MCF 10A (cell line): ENCODE measurements at regions not wholly inside any gene's neighbourhood (a gene's known extent, or its start where the extent isn't known, plus 50 kb on each side); places are given as distances from the start of the nearest gene placed in this dataset.

Experiments
- BruUV-seq: library from RNA; stranded (reverse); fragments of 400-500 nt; replicated peaks from 2 replicates; lab custom pipeline; 2021; lab: Mats Ljungman, UMichigan
- CTCF ChIA-PET: fragments of 300-600 bp; sonication (Branson Sonifier 250); formaldehyde crosslinking; extraction: SDS; loops from one replicate; lab custom pipeline; 2021; ENCODE audit warnings: antibody characterized with exemption, inconsistent platforms; lab: Yijun Ruan, JAX
- POLR2A ChIA-PET: fragments of 300-600, 350-650 bp; sonication (Branson Sonifier 250); formaldehyde crosslinking; extraction: SDS; loops from one replicate; lab custom pipeline; 2020; ENCODE audit warnings: antibody characterized with exemption, inconsistent platforms; lab: Yijun Ruan, JAX
- DNase-seq: peaks from one replicate; pipeline ENCODE4 v3.0.0-alpha.2; 2018; ENCODE audit not compliant: unreplicated experiment
- H3K27ac Mint-ChIP-seq: one replicate; pipeline ENCODE4 v1.8.0; 2022; ENCODE audit warnings: mild to moderate bottlenecking, low read depth, mixed read lengths; ENCODE audit not compliant: unreplicated experiment
- H3K27me3 Mint-ChIP-seq: one replicate; pipeline ENCODE4 v1.8.0; 2022; ENCODE audit warnings: mixed read lengths; ENCODE audit not compliant: insufficient read depth, unreplicated experiment
- H3K36me3 Mint-ChIP-seq: one replicate; pipeline ENCODE4 v1.8.0; 2022; ENCODE audit warnings: mild to moderate bottlenecking, moderate library complexity, mixed read lengths; ENCODE audit not compliant: insufficient read depth, unreplicated experiment
- H3K4me1 Mint-ChIP-seq: one replicate; pipeline ENCODE4 v1.8.0; 2022; ENCODE audit warnings: mixed read lengths; ENCODE audit not compliant: insufficient read depth, unreplicated experiment
- H3K4me3 Mint-ChIP-seq: one replicate; pipeline ENCODE4 v1.8.0; 2022; ENCODE audit warnings: mild to moderate bottlenecking, moderate library complexity, mixed read lengths; ENCODE audit not compliant: unreplicated experiment
- H3K9me3 Mint-ChIP-seq: one replicate; pipeline ENCODE4 v1.8.0; 2022; ENCODE audit warnings: mixed read lengths; ENCODE audit not compliant: unreplicated experiment
- intact Hi-C: fragments of 100-400 bp; cut with micrococcal nuclease; formaldehyde crosslinking; loops from 2 replicates; pipeline ENCODE4 v1.14.1; 2022
- TF ChIP-seq, protein P1 (sequence below): fragments of 200-600 bp; IDR thresholded peaks from one replicate; pipeline ENCODE4 v1.8.0; 2022; ENCODE audit warnings: antibody characterized with exemption, mild to moderate bottlenecking; ENCODE audit not compliant: unreplicated experiment

DNA sequence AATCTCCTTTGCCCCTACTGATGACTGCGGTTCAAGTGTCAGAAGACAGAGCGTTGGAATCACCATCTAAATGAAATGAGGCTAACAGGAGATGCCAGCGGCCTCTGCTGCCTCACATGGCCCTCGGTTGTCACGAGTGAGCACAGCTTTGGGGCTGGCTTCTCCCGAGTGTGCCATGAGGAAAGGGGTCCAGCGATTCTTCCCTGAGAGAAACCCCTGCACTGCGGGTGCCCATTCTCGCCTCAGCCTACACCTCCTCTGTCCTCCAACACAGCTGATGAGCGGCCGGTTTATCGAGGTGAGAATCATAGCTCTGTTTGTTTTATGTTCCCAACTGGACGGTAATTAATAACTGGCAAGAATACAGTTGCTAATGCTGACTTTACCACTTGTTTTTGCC, 144.7 kb upstream of the RPS6KA2 start:
- Mint-ChIP-seq H3K4me3 (no peak overlapping the region), H3K36me3 (no peaks in the 10 kb centered on the region), H3K9me3 (no peaks in the 10 kb centered on the region), H3K4me1 (peaks cover 9% of the 10 kb centered on the region), H3K27ac (no peak overlapping the region), H3K27me3 (peaks cover 67% of the 10 kb centered on the region)
- intact Hi-C loops = no loop called here
- TF ChIP-seq, protein P1, sequence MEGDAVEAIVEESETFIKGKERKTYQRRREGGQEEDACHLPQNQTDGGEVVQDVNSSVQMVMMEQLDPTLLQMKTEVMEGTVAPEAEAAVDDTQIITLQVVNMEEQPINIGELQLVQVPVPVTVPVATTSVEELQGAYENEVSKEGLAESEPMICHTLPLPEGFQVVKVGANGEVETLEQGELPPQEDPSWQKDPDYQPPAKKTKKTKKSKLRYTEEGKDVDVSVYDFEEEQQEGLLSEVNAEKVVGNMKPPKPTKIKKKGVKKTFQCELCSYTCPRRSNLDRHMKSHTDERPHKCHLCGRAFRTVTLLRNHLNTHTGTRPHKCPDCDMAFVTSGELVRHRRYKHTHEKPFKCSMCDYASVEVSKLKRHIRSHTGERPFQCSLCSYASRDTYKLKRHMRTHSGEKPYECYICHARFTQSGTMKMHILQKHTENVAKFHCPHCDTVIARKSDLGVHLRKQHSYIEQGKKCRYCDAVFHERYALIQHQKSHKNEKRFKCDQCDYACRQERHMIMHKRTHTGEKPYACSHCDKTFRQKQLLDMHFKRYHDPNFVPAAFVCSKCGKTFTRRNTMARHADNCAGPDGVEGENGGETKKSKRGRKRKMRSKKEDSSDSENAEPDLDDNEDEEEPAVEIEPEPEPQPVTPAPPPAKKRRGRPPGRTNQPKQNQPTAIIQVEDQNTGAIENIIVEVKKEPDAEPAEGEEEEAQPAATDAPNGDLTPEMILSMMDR = no peak
- no TSS peak for BruUV-seq
- no peak for DNase-seq
- CTCF ChIA-PET = interaction anchor here (0.9 to 4.9 kb wide), 2 partner anchors 135 to 218 kb away, joined by 3 to 65 read pairs; no protein-coding TSS in a partner anchor
- POLR2A ChIA-PET = no interaction called here

DNA sequence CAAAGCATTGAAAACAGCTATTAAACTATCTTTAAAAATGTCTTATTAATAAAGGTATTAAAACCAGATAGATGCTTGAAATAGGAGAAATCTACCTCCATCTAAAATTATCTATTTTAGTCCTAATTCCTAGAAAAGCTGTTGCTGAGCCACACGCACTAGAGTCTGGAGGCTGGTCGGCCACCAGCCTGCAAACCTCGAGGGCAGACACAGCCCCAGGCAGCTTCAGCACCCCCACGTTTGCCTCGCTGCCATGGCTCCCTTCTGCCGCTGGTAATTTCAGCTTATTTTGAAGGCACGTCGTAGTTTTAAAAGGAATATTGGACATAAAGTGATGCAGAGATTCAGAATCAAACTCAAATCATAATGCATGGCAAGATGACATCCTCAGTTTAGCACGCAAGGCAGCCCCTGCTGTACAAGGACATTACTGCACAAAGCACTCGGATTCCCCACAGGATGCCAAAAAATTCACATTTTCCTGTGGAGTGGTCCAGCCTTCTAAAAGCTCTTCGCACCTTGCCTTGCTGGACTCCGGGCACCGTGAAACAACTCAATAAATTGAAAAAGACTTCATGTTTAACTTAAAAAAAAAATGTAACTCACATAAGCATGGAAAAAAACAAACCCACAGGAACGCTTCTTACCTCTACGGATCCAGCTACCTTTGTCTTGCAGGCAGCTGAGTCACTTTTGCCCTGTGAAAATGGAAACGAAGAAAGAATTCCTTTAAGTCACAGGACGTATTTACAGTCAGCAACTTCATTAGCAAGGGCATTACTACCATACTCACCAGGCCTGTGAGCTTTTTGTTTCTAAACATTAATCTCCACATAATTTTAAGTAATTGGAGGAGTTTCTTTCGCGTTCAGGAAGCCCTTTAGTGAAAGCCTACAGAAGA, 143.4 kb upstream of the RPS6KA2 start:
- TF ChIP-seq, protein P1 = no peak
- Mint-ChIP-seq H3K9me3 (no peaks in the 10 kb centered on the region), H3K4me1 (peaks cover 2% of the 10 kb centered on the region), H3K4me3 (no peak overlapping the region), H3K27me3 (peaks cover 58% of the 10 kb centered on the region), H3K27ac (no peak overlapping the region), H3K36me3 (no peaks in the 10 kb centered on the region)
- POLR2A ChIA-PET = no interaction called here
- no peak for DNase-seq
- BruUV-seq = no TSS peak
- CTCF ChIA-PET = interaction anchor here (0.6 to 0.9 kb wide), 2 partner anchors 8 to 768 kb away, joined by 3 read pairs; no protein-coding TSS in a partner anchor
- intact Hi-C loops = no loop called here

DNA sequence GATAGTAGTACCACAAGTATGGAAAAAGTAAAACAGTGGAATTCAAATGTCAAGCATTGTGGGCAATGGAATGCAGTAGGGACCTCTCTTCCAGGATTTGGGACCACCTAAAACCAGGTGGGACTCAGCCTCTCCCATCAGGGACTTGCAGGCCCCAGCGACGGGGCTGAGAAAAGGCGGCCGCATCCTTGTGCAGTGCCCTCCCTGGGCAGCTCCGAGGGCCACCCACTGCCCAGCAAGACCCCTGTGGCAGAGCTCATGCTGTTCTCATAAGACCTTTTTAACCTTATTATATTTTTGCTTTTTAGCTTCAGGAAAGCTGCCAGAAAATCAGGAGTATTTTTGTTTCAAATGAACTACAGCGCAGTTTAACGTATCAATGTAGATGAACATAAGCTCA, 142.6 kb upstream of the RPS6KA2 start:
- TF ChIP-seq, protein P1 = no peak
- Mint-ChIP-seq H3K27ac (no peak overlapping the region), H3K9me3 (no peaks in the 10 kb centered on the region), H3K36me3 (no peaks in the 10 kb centered on the region), H3K4me1 (no peaks in the 10 kb centered on the region), H3K27me3 (peaks cover 54% of the 10 kb centered on the region), H3K4me3 (no peak overlapping the region)
- no TSS peak for BruUV-seq
- POLR2A ChIA-PET = interaction anchor here (0.8 kb wide), 1 partner anchor 321 kb away, joined by 3 read pairs; no protein-coding TSS in a partner anchor
- DNase-seq = no peak
- CTCF ChIA-PET = no interaction called here
- intact Hi-C loops = no loop called here

DNA sequence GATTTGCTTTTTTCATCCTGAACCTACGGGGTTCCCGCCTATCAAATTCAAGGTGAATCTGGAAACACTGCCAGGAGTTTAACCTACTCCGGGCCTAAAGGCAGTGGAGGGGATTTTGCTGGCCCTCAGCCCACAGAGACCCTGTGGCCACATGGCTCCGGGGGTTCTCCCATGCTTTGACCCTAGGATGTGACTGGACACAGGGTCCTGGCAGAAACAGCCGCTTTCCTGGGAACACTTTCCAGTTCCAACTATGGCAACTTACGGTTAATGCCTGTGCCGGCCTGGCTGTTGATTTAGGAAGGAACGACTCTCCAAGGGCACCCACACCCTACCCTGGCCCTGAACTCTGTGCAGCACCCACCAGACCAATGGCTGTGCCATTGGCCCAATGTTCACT, 141.7 kb upstream of the RPS6KA2 start:
- Mint-ChIP-seq H3K9me3 (no peaks in the 10 kb centered on the region), H3K4me3 (no peak overlapping the region), H3K27me3 (peaks cover 61% of the 10 kb centered on the region), H3K4me1 (no peaks in the 10 kb centered on the region), H3K27ac (no peak overlapping the region), H3K36me3 (no peaks in the 10 kb centered on the region)
- TF ChIP-seq, protein P1 = no peak
- POLR2A ChIA-PET = interaction anchor here (0.8 kb wide), 1 partner anchor 321 kb away, joined by 3 read pairs; no protein-coding TSS in a partner anchor
- BruUV-seq = no TSS peak
- CTCF ChIA-PET = no interaction called here
- intact Hi-C loops = no loop called here
- no peak for DNase-seq
